ENCODE measurements at regions not wholly inside any gene's neighbourhood (a gene's known extent, or its start where the extent isn't known, plus 50 kb on each side); places are given as distances from the start of the nearest gene placed in this dataset.

GRCh38 chr6:21469213-21469612 lies 124.3 kb upstream of the SOX4 start:
- Histone ChIP-seq H3K27me3 (no peaks in the 10 kb centered on the region), H3K36me3 (no peaks in the 10 kb centered on the region), H3K4me1 (peaks cover 7% of the 10 kb centered on the region), H3K9me3 (no peaks in the 10 kb centered on the region), H3K4me3 (ENCODE audit: low read depth, low read length) (no peak overlapping the region)
- TF ChIP-seq CTCF (IDR thresholded peaks at IDR 0.05; ENCODE audit: low read depth, low read length) = no peak
- no peak for DNase-seq

- no peak for DNase-seq
- Histone ChIP-seq H3K27me3 (no peaks in the 10 kb centered on the region), H3K9me3 (no peaks in the 10 kb centered on the region)
Measured at GRCh38 chr6:21476112-21476511, 117.4 kb upstream of the SOX4 start.

GRCh38 chr6:21478411-21478810 lies 115.1 kb upstream of the SOX4 start:
- peaks cover 23% of the 10 kb centered on the region for H3K4me1 ChIP-seq
- H3K27me3 ChIP-seq = no peaks in the 10 kb centered on the region
- peak overlapping the region; percentile 46 for H3K4me3 ChIP-seq (ENCODE audit: low read depth, low read length)
- no peaks in the 10 kb centered on the region for H3K36me3 ChIP-seq
- no peaks in the 10 kb centered on the region; the same call in 1 of the 2 replicates for H3K9me3 ChIP-seq
- DNase-seq = no peak
- no peak for TF ChIP-seq CTCF (IDR thresholded peaks at IDR 0.05; ENCODE audit: low read depth, low read length)

More at GRCh38 chr6:21476112-21476511, 117.4 kb upstream of the SOX4 start:
- Histone ChIP-seq H3K4me1 (peaks cover 25% of the 10 kb centered on the region), H3K4me3 (ENCODE audit: low read depth, low read length) (no peak overlapping the region), H3K36me3 (no peaks in the 10 kb centered on the region)
- no peak for TF ChIP-seq CTCF (IDR thresholded peaks at IDR 0.05; ENCODE audit: low read depth, low read length)

- Histone ChIP-seq H3K9me3 (no peaks in the 10 kb centered on the region; the same call in 1 of the 2 replicates), H3K36me3 (no peaks in the 10 kb centered on the region), H3K4me3 (ENCODE audit: low read depth, low read length) (peak overlapping the region; percentile 46), H3K27me3 (no peaks in the 10 kb centered on the region), H3K4me1 (peaks cover 18% of the 10 kb centered on the region)
- DNase-seq = peak; percentile 58
- TF ChIP-seq CTCF (IDR thresholded peaks at IDR 0.05; ENCODE audit: low read depth, low read length) = no peak
Measured at GRCh38 chr6:21478883-21479539, 114.5 kb upstream of the SOX4 start.

GRCh38 chr6:21486115-21486514 lies 107.4 kb upstream of the SOX4 start:
- DNase-seq = no peak
- no peak for TF ChIP-seq CTCF (IDR thresholded peaks at IDR 0.05; ENCODE audit: low read depth, low read length)

GRCh38 chr6:21489826-21490225 lies 103.7 kb upstream of the SOX4 start:
- no peaks in the 10 kb centered on the region for H3K36me3 ChIP-seq
- no peaks in the 10 kb centered on the region for H3K4me1 ChIP-seq
- TF ChIP-seq CTCF (IDR thresholded peaks at IDR 0.05; ENCODE audit: low read depth, low read length) = no peak
- DNase-seq = no peak
- H3K27me3 ChIP-seq = no peaks in the 10 kb centered on the region
- H3K4me3 ChIP-seq (ENCODE audit: low read depth, low read length) = no peak overlapping the region
- H3K9me3 ChIP-seq = no peaks in the 10 kb centered on the region

More at GRCh38 chr6:21486115-21486514, 107.4 kb upstream of the SOX4 start:
- no peaks in the 10 kb centered on the region for H3K36me3 ChIP-seq
- H3K4me1 ChIP-seq = no peaks in the 10 kb centered on the region
- no peaks in the 10 kb centered on the region; the same call in 1 of the 2 replicates for H3K9me3 ChIP-seq
- no peak overlapping the region for H3K4me3 ChIP-seq (ENCODE audit: low read depth, low read length)
- no peaks in the 10 kb centered on the region for H3K27me3 ChIP-seq

Measured in BE2C (cell line).